GM19455 (cell line): ENCODE measurements at regions not wholly inside any gene's neighbourhood (a gene's known extent, or its start where the extent isn't known, plus 50 kb on each side); places are given as distances from the start of the nearest gene placed in this dataset.

Experiments used
- ATAC-seq: cut with Tn5 transposase; IDR thresholded peaks from one replicate; pipeline ENCODE4 v1.9.1; 2021; ENCODE audit not compliant: unreplicated experiment

- no peak for ATAC-seq
These were observed 78.0 kb upstream of the TNFSF18 start for GRCh38 chr1:173128742-173129141.

DNA sequence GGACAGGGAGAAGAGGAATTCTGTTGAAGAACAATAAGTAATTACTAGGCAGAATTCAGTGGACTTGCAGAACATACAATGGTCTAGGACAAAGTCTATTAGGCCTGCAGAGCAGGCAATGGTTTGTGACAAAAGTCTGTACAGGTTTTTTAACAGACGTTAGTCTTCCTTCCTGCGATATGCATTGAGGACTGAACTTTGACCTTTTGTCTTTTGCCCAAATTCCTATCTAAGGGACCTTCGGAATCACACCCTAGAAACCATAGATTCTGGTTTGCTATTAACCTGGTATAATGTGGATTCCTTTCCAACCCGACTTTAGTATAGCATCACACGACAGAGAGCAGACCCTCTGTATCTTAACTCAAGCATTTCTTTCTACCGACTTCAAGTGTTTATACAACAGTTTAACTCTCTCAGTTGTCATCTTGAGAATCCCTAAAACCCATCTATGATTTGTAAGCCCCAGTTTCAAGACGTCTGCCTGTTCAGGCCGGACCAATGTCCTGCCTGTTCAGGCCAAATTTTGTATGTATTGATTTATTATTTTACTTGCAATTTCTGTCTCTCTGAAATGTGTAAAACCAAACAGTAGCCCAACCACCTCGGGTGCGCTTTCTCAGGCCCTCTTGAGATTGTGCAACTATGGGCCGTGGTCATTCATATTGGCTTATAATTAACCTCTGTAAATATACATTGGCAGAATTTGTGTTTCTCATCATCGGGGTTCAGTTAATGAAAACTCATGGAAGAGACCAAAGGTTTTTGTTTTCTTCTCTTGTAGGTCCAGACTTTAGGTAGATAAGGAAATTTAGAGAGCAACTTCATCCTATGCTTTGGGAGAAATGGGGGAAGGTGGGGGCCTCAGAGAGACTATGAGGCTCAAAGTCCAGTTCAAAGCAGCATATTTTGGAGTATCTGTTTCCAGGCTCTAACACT lies 76.9 kb upstream of the TNFSF18 start:
- ATAC-seq: no peak

DNA sequence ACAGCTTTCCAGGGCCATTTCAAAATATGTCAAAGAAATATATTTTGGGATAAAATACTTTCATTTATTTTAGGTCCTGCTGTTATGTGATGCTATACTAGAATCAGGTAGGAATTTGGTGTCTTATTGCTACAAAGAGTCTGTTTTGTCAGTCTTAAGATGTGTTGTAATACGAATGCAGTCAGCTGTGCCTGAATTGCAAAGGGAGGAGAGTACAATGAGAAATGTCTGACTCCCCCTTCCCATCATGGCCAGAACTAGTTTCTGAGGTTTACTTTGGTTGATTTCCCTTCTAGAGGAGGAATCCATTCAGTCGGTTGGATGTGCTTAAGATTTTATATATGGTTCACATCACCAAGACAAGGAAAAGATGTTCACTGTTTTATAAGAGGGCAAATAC lies 75.7 kb upstream of the TNFSF18 start:
- ATAC-seq: no peak

GRCh38 chr1:173122958-173123852 lies 72.5 kb upstream of the TNFSF18 start:
- no peak for ATAC-seq

GRCh38 chr1:173122344-173122935 lies 71.7 kb upstream of the TNFSF18 start:
- no peak for ATAC-seq

GRCh38 chr1:173118404-173118803 lies 67.7 kb upstream of the TNFSF18 start:
- ATAC-seq: no peak

GRCh38 chr1:173117761-173118160 lies 67.0 kb upstream of the TNFSF18 start:
- ATAC-seq: no peak

- no peak for ATAC-seq
These were observed 66.4 kb upstream of the TNFSF18 start for GRCh38 chr1:173117108-173117633.

GRCh38 chr1:173114346-173114745 lies 63.6 kb upstream of the TNFSF18 start:
- no peak for ATAC-seq

DNA sequence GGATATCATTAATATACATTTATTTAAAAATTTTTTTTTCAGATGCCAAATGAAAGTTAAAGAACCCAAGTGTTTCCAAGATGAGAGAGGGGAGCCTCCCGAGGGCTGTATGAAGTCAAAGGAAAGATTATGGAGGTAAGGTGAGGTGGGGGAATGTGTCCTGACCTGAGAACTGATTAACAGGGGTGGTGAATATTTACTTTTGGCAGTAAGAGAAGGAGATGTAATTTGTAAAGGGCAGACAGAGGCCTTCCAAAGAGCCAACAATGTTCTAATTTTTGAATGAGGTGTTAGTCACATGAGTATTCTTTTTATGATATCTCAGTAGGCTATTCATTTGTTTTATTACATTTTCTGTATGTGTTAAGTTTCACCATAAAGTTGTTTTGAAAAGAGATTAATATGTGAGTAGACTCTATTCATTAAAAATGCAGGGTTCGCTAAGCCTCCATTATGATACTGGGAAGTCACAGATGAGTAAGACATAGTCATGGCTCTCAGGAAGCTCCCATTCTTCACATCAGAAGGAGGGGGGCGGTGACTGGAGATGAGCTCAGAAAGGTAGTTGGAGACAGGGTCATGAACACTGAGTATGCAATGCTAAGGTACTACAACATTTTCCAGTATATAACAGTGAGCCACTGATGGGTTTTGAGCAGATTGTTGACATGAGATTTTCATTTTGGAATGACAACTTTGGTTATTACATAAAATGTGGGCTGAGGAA lies 62.4 kb upstream of the TNFSF18 start:
- no peak for ATAC-seq

- ATAC-seq: peak; percentile 92
These were observed 61.4 kb upstream of the TNFSF18 start for GRCh38 chr1:173112129-173112528.

GRCh38 chr1:173107696-173108095 lies 57.0 kb upstream of the TNFSF18 start:
- ATAC-seq: no peak

- ATAC-seq: no peak
These were observed 52.3 kb upstream of the TNFSF18 start for GRCh38 chr1:173103006-173103405.

DNA sequence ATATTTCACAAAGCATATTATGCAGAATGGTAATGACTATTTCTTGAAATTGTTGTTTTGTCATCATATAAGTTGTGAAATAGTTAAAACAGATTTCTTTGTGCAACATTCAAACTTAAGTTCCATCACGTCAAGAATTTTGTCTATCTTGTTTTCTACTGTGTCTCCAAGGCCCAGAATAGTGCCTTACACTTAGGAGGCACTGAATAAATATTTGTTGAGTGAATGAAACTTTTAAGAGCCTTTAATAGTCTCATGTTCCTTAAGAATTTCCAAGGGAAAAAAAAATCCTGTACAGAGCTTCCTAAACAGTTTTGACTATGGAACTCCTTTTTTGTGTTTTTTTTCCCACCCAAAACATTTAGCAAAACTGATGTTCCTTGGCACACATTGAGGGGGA lies 50.8 kb upstream of the TNFSF18 start:
- no peak for ATAC-seq

DNA sequence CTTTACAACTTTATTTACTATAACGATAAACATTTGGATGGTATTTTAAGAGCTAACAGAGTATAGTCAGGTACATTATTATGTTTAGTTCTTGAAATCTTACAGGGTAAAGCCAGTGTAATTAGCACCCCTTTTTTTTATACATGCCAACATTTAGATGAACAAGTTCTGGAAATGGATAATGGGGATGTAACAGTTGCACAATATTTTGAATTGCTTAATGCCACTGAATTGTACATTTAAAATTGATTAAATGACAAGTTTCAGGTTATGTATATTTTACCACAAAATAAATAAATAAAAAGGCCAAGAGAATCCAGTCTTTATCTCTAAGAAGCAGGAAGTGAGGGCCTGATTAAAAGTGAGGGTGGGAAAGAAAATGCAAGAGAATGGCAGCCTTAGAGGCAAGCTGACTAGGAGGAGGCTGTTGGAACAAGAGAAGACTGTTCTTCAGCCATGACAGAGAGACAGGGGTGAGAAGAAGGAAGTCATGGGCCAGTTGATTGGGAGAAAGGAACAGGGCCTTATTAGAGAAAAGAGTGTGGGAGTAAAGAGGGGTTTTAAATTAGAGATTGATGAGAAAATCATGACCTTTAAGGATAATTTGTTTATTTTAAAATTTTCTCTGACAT lies 49.9 kb upstream of the TNFSF18 start:
- ATAC-seq: no peak
